ENCODE measurements at regions not wholly inside any gene's neighbourhood (a gene's known extent, or its start where the extent isn't known, plus 50 kb on each side); places are given as distances from the start of the nearest gene placed in this dataset.
"Not testable (repeated sequence)": the region's sequence is repeated elsewhere in the genome, so short reads cannot be mapped to it uniquely, and the experiment has no call there.

GRCh38 chr5:174943002-174943401, 218.6 kb downstream of the MSX2 start:
- TF ChIP-seq, protein P1, sequence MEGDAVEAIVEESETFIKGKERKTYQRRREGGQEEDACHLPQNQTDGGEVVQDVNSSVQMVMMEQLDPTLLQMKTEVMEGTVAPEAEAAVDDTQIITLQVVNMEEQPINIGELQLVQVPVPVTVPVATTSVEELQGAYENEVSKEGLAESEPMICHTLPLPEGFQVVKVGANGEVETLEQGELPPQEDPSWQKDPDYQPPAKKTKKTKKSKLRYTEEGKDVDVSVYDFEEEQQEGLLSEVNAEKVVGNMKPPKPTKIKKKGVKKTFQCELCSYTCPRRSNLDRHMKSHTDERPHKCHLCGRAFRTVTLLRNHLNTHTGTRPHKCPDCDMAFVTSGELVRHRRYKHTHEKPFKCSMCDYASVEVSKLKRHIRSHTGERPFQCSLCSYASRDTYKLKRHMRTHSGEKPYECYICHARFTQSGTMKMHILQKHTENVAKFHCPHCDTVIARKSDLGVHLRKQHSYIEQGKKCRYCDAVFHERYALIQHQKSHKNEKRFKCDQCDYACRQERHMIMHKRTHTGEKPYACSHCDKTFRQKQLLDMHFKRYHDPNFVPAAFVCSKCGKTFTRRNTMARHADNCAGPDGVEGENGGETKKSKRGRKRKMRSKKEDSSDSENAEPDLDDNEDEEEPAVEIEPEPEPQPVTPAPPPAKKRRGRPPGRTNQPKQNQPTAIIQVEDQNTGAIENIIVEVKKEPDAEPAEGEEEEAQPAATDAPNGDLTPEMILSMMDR (conservative IDR thresholded peaks at IDR 0.05; ENCODE audit: low read length) = not testable (repeated sequence)
- not testable (repeated sequence) for TF ChIP-seq EZH2phosphoT487 (IDR thresholded peaks at IDR 0.05; ENCODE audit: borderline replicate concordance)
